ENCODE measurements at regions not wholly inside any gene's neighbourhood (a gene's known extent, or its start where the extent isn't known, plus 50 kb on each side); places are given as distances from the start of the nearest gene placed in this dataset.

GRCh38 chr2:196263181-196263747 lies 91.9 kb upstream of the STK17B start:
- no peak for TF ChIP-seq CTCF (conservative IDR thresholded peaks at IDR 0.05)
- H3K4me3 Mint-ChIP-seq = peak overlapping the region; percentile 29
- peaks cover 25% of the 10 kb centered on the region for H3K4me1 Mint-ChIP-seq (ENCODE audit: unreplicated experiment)
- no peak for DNase-seq (ENCODE audit: extremely low spot score, unreplicated experiment)
- H3K27me3 Mint-ChIP-seq = no peaks in the 10 kb centered on the region
- H3K27ac Mint-ChIP-seq = peak overlapping the region; percentile 62
- H3K9me3 Mint-ChIP-seq = no peaks in the 10 kb centered on the region
- H3K36me3 Mint-ChIP-seq = no peaks in the 10 kb centered on the region

GRCh38 chr2:196266351-196266750 lies 95.0 kb upstream of the STK17B start:
- no peaks in the 10 kb centered on the region for H3K27me3 Mint-ChIP-seq
- H3K27ac Mint-ChIP-seq = no peak overlapping the region
- peaks cover 11% of the 10 kb centered on the region for H3K36me3 Mint-ChIP-seq
- H3K4me3 Mint-ChIP-seq = no peak overlapping the region
- DNase-seq (ENCODE audit: extremely low spot score, unreplicated experiment) = no peak
- no peak for TF ChIP-seq CTCF (conservative IDR thresholded peaks at IDR 0.05)
- H3K4me1 Mint-ChIP-seq (ENCODE audit: unreplicated experiment) = peaks cover 22% of the 10 kb centered on the region
- H3K9me3 Mint-ChIP-seq = no peaks in the 10 kb centered on the region

GRCh38 chr2:196266855-196267254 lies 95.5 kb upstream of the STK17B start:
- no peak for DNase-seq (ENCODE audit: extremely low spot score, unreplicated experiment)
- Mint-ChIP-seq H3K9me3 (no peaks in the 10 kb centered on the region), H3K27ac (no peak overlapping the region), H3K27me3 (no peaks in the 10 kb centered on the region), H3K4me3 (no peak overlapping the region), H3K36me3 (peaks cover 11% of the 10 kb centered on the region), H3K4me1 (ENCODE audit: unreplicated experiment) (peaks cover 22% of the 10 kb centered on the region)
- no peak for TF ChIP-seq CTCF (conservative IDR thresholded peaks at IDR 0.05)

GRCh38 chr2:196268025-196268424 lies 96.6 kb upstream of the STK17B start:
- H3K36me3 Mint-ChIP-seq = peaks cover 11% of the 10 kb centered on the region
- peak overlapping the region; percentile 54 for H3K27ac Mint-ChIP-seq
- H3K27me3 Mint-ChIP-seq = no peaks in the 10 kb centered on the region
- peaks cover 19% of the 10 kb centered on the region for H3K4me1 Mint-ChIP-seq (ENCODE audit: unreplicated experiment)
- TF ChIP-seq CTCF (conservative IDR thresholded peaks at IDR 0.05) = no peak
- no peak overlapping the region for H3K4me3 Mint-ChIP-seq
- no peak for DNase-seq (ENCODE audit: extremely low spot score, unreplicated experiment)
- no peaks in the 10 kb centered on the region for H3K9me3 Mint-ChIP-seq

GRCh38 chr2:196268538-196269338 lies 97.4 kb upstream of the STK17B start:
- H3K36me3 Mint-ChIP-seq = peaks cover 11% of the 10 kb centered on the region
- peak overlapping the region; percentile 51 for H3K4me3 Mint-ChIP-seq
- H3K9me3 Mint-ChIP-seq = no peaks in the 10 kb centered on the region
- peak overlapping the region; percentile 54 for H3K27ac Mint-ChIP-seq
- no peak for DNase-seq (ENCODE audit: extremely low spot score, unreplicated experiment)
- peaks cover 16% of the 10 kb centered on the region for H3K4me1 Mint-ChIP-seq (ENCODE audit: unreplicated experiment)
- no peak for TF ChIP-seq CTCF (conservative IDR thresholded peaks at IDR 0.05)
- H3K27me3 Mint-ChIP-seq = no peaks in the 10 kb centered on the region

Data from type B pancreatic cell (in vitro differentiated cells).